GM19043 (cell line): ENCODE measurements at regions not wholly inside any gene's neighbourhood (a gene's known extent, or its start where the extent isn't known, plus 50 kb on each side); places are given as distances from the start of the nearest gene placed in this dataset.
"Not testable (repeated sequence)": the region's sequence is repeated elsewhere in the genome, so short reads cannot be mapped to it uniquely, and the experiment has no call there.

Experiments used
- ATAC-seq: cut with Tn5 transposase; IDR thresholded peaks from one replicate; pipeline ENCODE4 v1.9.1; 2021; ENCODE audit warnings: low read depth; ENCODE audit not compliant: unreplicated experiment

GRCh38 chr2:203585516-203585915 lies 50.4 kb upstream of the RAPH1 start:
- no peak for ATAC-seq

- no peak for ATAC-seq
Measured at GRCh38 chr2:203586206-203586605, 51.1 kb upstream of the RAPH1 start.

GRCh38 chr2:203586696-203587095 lies 51.6 kb upstream of the RAPH1 start:
- no peak for ATAC-seq

GRCh38 chr2:203590496-203590895 lies 55.4 kb upstream of the RAPH1 start:
- no peak for ATAC-seq

DNA sequence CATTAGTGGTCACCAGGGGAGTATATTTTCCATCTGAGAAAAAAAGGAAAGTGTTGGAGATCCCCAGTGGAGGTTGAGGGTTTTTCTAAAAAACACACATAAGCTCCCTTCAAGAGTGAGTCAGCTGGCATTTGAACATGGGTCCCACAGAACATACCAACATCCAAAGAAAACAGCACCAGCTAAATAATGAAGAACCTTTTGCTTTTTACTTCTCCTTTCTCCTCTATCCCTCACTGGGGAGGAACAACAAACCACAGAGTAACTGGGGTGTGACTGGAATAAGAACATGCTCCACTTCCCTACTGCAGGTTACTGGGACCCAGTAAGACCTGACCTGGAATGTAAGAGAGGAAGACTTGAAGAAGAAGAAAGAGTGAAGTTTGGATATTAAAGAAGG lies 56.5 kb upstream of the RAPH1 start:
- ATAC-seq: no peak

- no peak for ATAC-seq
Measured at GRCh38 chr2:203592470-203592869, 57.4 kb upstream of the RAPH1 start.

DNA sequence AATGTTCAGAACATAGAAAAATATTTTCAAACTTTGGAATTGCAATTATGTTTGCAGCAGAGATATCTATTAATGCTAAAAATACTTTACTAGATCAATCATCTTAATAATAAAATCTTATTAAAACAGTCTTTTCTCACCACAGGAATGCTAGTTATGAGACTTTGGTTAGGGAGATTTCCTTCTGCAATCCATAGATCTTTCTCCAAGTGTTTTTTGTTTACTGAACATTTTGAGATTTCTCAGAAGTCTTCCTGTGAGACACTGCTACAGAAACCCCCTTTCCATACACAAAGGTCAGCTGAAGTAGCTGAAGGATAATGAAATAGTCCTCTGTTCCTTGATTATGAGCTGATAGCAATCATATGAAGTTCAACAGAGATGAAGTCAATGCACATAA lies 59.4 kb upstream of the RAPH1 start:
- ATAC-seq: no peak

DNA sequence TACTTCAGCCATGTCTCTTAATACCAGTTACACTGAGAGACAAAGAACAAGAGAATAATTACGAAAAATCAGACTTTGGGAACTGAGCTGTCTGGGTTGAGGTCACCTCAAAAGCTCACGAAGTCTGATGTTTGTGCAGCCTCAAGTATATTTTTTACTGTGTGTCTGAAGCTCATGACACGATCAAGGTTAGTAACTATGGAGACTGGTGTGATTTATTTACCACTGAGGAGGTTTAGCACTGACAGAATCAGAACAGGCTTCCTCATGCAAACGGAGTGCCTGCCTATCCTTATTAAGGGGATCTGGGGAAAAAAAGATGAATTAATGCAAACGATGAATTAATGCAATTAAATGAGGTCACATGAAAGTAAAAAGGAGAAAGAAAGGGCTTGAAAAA lies 61.1 kb upstream of the RAPH1 start:
- no peak for ATAC-seq

- ATAC-seq: peak; percentile 39
Measured at GRCh38 chr2:203599509-203599908, 64.4 kb upstream of the RAPH1 start.

GRCh38 chr2:203600286-203600685 lies 65.2 kb upstream of the RAPH1 start:
- ATAC-seq: no peak

- no peak for ATAC-seq
Measured at GRCh38 chr2:203603456-203604389, 68.6 kb upstream of the RAPH1 start.

DNA sequence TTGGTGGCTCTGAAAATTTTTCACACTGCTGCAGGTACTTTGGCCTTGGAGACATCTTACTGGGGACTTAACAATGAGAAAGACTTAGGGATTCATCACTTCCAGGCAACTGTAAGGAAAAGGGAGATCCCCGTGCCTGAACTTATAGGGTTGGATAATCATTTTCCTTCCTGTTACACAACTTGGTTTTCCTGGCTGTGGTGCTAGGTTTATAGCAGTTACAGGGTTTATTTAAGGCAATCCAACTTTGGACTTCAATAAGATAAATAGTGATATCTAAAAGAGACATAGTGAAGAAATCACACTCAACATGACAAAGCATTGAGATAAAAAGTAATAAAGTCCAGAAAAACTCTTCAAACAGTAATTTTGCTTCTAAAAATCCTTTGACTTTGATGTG lies 70.2 kb upstream of the RAPH1 start:
- no peak for ATAC-seq

DNA sequence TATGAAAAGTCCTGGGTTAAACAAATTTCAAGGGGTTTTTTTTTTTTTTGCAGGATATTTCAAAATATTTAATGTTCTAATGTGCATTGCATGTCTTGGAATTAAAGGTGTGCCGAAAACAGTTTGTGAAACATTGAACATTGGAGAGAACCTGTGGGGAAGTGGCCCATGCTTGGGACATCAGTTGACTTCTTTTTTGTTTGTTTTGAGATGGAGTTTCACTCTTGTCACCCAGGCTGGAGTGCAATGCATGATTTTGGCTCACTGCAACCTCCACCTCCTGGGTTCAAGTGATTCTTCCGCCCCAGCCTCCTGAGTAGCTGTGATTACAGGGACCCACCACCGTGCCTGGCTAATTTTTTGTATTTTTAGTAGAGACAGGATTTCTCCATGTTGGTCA lies 71.0 kb upstream of the RAPH1 start:
- ATAC-seq: no peak

GRCh38 chr2:203610558-203610957 lies 75.5 kb upstream of the RAPH1 start:
- ATAC-seq: no peak

DNA sequence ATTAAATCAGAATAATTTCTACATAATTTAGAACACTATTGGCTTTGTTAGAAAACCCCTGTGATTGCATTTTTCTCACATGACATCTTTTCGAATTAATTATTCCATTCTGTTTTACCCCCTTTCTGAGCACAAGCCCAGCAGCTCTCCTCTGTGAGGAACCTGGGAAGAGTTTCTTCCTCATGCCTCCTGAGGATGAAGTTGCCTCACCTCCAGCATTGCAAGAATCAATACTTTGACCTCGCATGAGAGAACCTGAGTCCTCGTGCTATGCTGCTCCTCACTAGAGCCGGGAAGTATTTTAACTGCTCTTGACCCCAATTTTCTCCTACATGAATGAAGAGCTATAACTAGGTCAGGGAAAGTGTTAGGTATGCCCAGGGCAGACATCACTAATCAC lies 77.1 kb upstream of the RAPH1 start:
- ATAC-seq: no peak

GRCh38 chr2:203619267-203619878 lies 84.3 kb upstream of the RAPH1 start:
- no peak for ATAC-seq

DNA sequence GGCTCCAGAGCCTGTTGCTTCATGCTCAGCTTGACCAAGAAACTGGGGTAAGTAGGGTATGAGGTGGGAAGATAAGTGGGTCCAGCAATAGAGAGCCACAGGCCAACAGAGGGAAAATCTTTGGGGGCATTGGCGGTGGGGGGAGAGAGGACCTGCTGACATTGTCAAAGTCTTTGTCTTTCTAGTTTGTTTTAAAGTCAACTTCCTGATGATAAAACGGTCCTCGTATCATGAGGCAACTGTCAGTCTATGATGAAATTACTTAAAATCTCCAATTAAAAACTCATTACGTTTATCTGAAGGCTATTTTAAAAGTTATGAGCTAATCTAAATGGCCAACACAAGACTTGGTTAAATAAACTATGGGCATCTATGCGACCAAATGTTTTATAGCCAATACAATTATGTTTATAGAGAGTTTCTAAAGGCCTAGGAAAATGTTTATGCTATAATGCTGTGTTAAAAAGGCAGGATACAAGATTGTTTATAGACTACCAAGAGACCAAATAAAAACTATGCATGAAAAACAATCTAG lies 84.4 kb upstream of the CD28 start:
- ATAC-seq: no peak

DNA sequence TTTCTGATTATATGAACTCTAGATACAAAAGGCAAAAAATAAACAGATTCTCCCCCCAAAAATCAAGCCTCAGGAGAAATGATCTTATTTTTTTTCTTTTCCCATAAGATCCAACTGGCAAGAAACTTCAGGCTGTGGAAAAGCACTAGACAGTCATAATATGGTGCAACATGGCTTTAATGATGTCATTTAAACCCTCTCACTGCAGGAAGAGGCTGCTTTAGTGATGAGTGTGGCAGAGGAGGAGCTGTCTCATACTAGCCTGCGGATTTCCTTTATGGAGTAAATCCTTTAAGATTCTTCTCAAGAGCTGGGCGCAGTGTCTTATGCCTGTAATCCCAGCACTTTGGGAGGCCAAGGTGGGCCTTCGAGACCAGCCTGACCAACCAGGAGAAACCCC lies 83.3 kb upstream of the CD28 start:
- no peak for ATAC-seq

GRCh38 chr2:203623661-203624060 lies 82.8 kb upstream of the CD28 start:
- ATAC-seq: no peak

- ATAC-seq: no peak
Measured at GRCh38 chr2:203625701-203626100, 80.7 kb upstream of the CD28 start.

- not testable (repeated sequence) for ATAC-seq
Measured at GRCh38 chr2:203626247-203626646, 80.2 kb upstream of the CD28 start.
